Heart right ventricle (tissue), 16 donors: ENCODE measurements at regions not wholly inside any gene's neighbourhood (a gene's known extent, or its start where the extent isn't known, plus 50 kb on each side); places are given as distances from the start of the nearest gene placed in this dataset.
"Not testable (repeated sequence)": the region's sequence is repeated elsewhere in the genome, so short reads cannot be mapped to it uniquely, and the experiment has no call there.

Source experiments
- ATAC-seq, 8 donors: fragments of 200-7000 bp; cut with Tn5 transposase; one replicate each; pipeline ENCODE4 v1.9.1; 2020; ENCODE audit warnings: mild to moderate bottlenecking in 8 of 8, moderate library complexity in 8 of 8, moderate number of reproducible peaks in 1 of 8
- DNase-seq, 2 donors: peaks; one replicate each; pipeline ENCODE4 v3.0.0-alpha.2; 2020
- H3K27ac ChIP-seq, 10 donors: fragments of 200-600 bp; sonication (generic) in 2 of 10; one replicate each; pipeline versions ENCODE4 v1.5.0 to v1.8.0; 2020 to 2022; ENCODE audit warnings: mild to moderate bottlenecking in 3 of 10
- H3K27me3 ChIP-seq, 7 donors: fragments of 200-600 bp; one replicate each; pipeline ENCODE4 v1.8.0; 2021 to 2022; ENCODE audit warnings: mild to moderate bottlenecking in 2 of 7
- H3K36me3 ChIP-seq, 9 donors: fragments of 200-600 bp; sonication (generic) in 1 of 9; one replicate each; pipeline versions ENCODE4 v1.5.0 to v1.8.0; 2020 to 2022; ENCODE audit warnings: mild to moderate bottlenecking in 2 of 9
- H3K4me1 ChIP-seq, 9 donors: fragments of 200-600 bp; sonication (generic) in 1 of 9; one replicate each; pipeline versions ENCODE4 v1.5.0 to v1.8.0; 2020 to 2022; ENCODE audit warnings: mild to moderate bottlenecking in 4 of 9
- H3K4me3 ChIP-seq, 10 donors: fragments of 200-600 bp; sonication (generic) in 2 of 10; one replicate each; pipeline versions ENCODE4 v1.5.0 to v1.8.0; 2020 to 2022; ENCODE audit warnings: mild to moderate bottlenecking in 7 of 10, moderate library complexity in 2 of 10
- H3K9me3 ChIP-seq, 11 donors: fragments of 200-600 bp in 10 of 11; sonication (generic) in 2 of 11; one replicate each; pipeline versions ENCODE4 v1.5.0 to v1.8.0; 2013 to 2022; ENCODE audit warnings: mild to moderate bottlenecking in 2 of 11, control low read depth in 1 of 11, moderate library complexity in 1 of 11
- CTCF ChIP-seq, 9 donors: fragments of 200-600 bp; sonication (generic) in 2 of 9; IDR thresholded peaks; one replicate each; pipeline versions ENCODE4 v1.5.0 to v1.8.0; 2021 to 2022; ENCODE audit warnings: antibody characterized with exemption in 9 of 9, mild to moderate bottlenecking in 5 of 9, moderate library complexity in 1 of 9
- WGBS, 2 donors: extraction: QIAGEN DNeasy Blood & Tissue Kit; methylation state at CpG; one replicate each; pipeline ENCODE4 v1.1.7; 2013; ENCODE audit warnings: inconsistent platforms in 1 of 2; 5-methylcytosine and 5-hydroxymethylcytosine counted together
- intact Hi-C, 10 donors: fragments of 100-400 bp; cut with DNase I; formaldehyde crosslinking; loops; one replicate each; pipeline versions ENCODE4 v1.11.1 to v1.14.2; 2022
- donor health status: Arrhythmogenic right ventricular cardiomyopathy.
- donor health status: ischemic (EF 13 %, LVEDD 7.1; RV severe dilation, severe dysfunction).
- donor health status: healthy with polysubstance abuse.
- donor health status: DM: no; HTN: yes; CAD: no.
- donor health status: DM: no; HTN: no; CAD: no.
- donor health status: ischemic (EF 25% LVEDD 6.9; RV normal size, moderate dysfunction).
- donor health status: ischemic (EF 25% LVEDD 5.7; RV mildly dilated, moderate dysfunction).
- donor health status: healthy.
- donor health status: DM: yes; HTN: yes; CAD: no.
- donor health status: Ischemic cardiomyopathy.
- donor health status: ischemic (EF 35%, LVEDD 5.7; RV mildly dilated, moderate dysfunction).
- donor health status: nonischemic (EF 11% LVEDD 7.7; RV severe dilation, severe dysfunction).
- donor health status: DM: yes; HTN: yes; CAD: no.
- donor health status: PGD.
- donor health status: ischemic (EF 29% LVEDD 5.4; RV normal size, mild dysfunction).
- donor health status: nonischemic (EF 23%, LVEDD 6.1; RV moderate dilation, normal function).

GRCh38 chr15:85196697-85197096 lies 183.7 kb upstream of the AKAP13 start:
- intact Hi-C loops, DNase-seq, H3K27ac ChIP-seq, H3K4me3 ChIP-seq, ATAC-seq, H3K4me1 ChIP-seq, H3K27me3 ChIP-seq, H3K36me3 ChIP-seq, H3K9me3 ChIP-seq: not testable (repeated sequence)
- 87 to 94% methylated on average over 2 of the region's 5 CpGs for WGBS, 2 donors

DNA sequence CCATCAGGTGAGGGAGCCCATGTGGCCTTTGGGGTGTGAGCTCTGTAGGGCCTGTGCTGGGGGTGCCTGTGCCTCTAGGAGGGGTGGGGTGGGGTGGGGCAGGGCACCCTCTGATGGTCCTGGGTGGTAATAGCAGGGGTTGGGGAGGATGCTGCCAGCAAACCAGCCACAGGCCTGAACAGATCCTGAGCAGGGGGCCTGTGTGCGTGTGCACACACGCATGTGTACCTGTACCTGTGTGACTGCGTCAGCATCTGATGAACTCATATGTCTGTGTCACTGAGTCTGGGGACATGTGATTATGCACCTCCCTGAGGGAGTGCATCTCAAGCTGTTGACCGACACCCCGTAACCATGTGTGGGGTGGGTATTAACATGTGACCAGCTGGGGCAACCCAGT lies 182.8 kb upstream of the AKAP13 start:
- WGBS, 2 donors, result no CpG with 5 or more reads among the region's 5 CpGs
- intact Hi-C loops, H3K27ac ChIP-seq, H3K4me1 ChIP-seq, H3K27me3 ChIP-seq, H3K9me3 ChIP-seq, H3K4me3 ChIP-seq, H3K36me3 ChIP-seq, DNase-seq: not testable (repeated sequence)
- peak in 2 of 8 donors; percentile 25 to 32 for ATAC-seq

GRCh38 chr15:85198432-85198831 lies 182.0 kb upstream of the AKAP13 start:
- WGBS, 2 donors, result no CpG with 5 or more reads among the region's 13 CpGs
- DNase-seq, H3K9me3 ChIP-seq, H3K36me3 ChIP-seq, intact Hi-C loops, H3K27ac ChIP-seq, H3K4me1 ChIP-seq, H3K27me3 ChIP-seq, H3K4me3 ChIP-seq: not testable (repeated sequence)
- peak in 4 of 8 donors; percentile 24 to 37 (median 28) for ATAC-seq

GRCh38 chr15:85200215-85200614 lies 180.2 kb upstream of the AKAP13 start:
- H3K27me3 ChIP-seq, DNase-seq, H3K4me1 ChIP-seq, H3K36me3 ChIP-seq, H3K27ac ChIP-seq, H3K4me3 ChIP-seq, intact Hi-C loops, H3K9me3 ChIP-seq: not testable (repeated sequence)
- TF ChIP-seq CTCF (IDR thresholded peaks at IDR 0.05), result peak in 2 of 9 donors; percentile 9 to 15
- ATAC-seq, result peak; percentile 84 to 96 (median 89)
- 0% methylated on average over 2 of the region's 9 CpGs; no CpG with 5 or more reads in 1 of the 2 donors for WGBS, 2 donors

GRCh38 chr15:85201118-85201793 lies 179.1 kb upstream of the AKAP13 start:
- WGBS, 2 donors, result 61 to 65% methylated on average over 5 to 6 of the region's 16 CpGs
- H3K27me3 ChIP-seq, H3K4me1 ChIP-seq, DNase-seq, H3K4me3 ChIP-seq, intact Hi-C loops, H3K36me3 ChIP-seq, H3K27ac ChIP-seq, H3K9me3 ChIP-seq: not testable (repeated sequence)
- peak in 6 of 8 donors; percentile 22 to 67 (median 36) for ATAC-seq

DNA sequence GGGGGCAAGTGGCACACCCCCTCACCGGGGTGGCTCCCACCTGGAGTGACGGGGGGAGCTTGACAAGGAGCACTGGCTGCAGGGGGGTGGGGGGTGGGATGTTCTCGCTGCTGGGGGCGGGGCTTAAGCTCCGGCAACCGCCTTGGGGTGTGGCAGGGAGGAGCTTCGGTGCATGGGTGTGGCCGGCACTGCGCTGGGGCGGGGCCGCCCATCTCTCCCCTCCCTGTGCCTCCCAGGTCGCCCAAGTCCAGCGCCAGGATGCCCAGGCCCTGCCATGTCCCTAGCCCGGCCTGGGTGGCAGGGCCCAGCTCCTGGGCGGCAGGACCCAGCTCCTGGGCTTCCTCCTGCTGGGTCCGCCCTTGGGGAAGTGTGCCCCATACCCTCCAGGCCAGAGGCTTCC lies 175.9 kb upstream of the AKAP13 start:
- DNase-seq, H3K9me3 ChIP-seq, H3K36me3 ChIP-seq, intact Hi-C loops, H3K27me3 ChIP-seq, H3K4me3 ChIP-seq, H3K4me1 ChIP-seq, H3K27ac ChIP-seq: not testable (repeated sequence)
- 90% methylated on average over 6 of the region's 16 CpGs; no CpG with 5 or more reads in 1 of the 2 donors for WGBS, 2 donors
- peak in 2 of 8 donors; percentile 18 to 51 for ATAC-seq

DNA sequence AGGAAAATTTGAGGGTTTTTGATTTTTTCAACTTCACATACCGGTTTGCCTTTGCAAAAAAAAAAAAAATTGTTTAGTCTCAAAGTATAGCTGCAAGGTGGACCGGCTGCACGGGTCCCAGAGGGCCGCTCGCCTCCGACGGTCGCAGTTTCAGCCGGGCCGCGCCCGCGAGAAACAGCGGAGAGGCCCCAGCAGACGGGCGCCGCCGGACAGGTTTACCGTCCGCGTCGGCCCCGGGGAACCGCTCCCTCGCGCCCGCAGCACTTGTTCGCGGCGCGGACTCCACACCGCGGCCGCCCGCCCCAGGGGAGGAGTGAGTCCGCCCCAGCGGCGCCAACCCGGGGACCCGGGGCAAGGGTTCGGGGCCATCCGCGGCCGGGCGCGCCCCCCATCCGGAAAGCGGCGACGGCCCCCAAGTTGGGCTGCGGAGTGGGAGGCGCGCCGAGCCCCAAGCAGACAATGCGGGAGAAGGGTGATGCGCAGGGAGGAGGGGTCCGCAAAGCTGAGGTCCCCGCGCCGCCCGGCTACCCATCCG lies 146.5 kb upstream of the AKAP13 start:
- H3K36me3 ChIP-seq, H3K27me3 ChIP-seq, ATAC-seq, H3K27ac ChIP-seq, H3K9me3 ChIP-seq, DNase-seq, intact Hi-C loops, H3K4me1 ChIP-seq: not testable (repeated sequence)
- peak overlapping the region in 9 of 10 donors; percentile 24 to 50 (median 41) for H3K4me3 ChIP-seq
- 0 to 2% methylated on average over 18 to 27 of the region's 62 CpGs for WGBS, 2 donors

DNA sequence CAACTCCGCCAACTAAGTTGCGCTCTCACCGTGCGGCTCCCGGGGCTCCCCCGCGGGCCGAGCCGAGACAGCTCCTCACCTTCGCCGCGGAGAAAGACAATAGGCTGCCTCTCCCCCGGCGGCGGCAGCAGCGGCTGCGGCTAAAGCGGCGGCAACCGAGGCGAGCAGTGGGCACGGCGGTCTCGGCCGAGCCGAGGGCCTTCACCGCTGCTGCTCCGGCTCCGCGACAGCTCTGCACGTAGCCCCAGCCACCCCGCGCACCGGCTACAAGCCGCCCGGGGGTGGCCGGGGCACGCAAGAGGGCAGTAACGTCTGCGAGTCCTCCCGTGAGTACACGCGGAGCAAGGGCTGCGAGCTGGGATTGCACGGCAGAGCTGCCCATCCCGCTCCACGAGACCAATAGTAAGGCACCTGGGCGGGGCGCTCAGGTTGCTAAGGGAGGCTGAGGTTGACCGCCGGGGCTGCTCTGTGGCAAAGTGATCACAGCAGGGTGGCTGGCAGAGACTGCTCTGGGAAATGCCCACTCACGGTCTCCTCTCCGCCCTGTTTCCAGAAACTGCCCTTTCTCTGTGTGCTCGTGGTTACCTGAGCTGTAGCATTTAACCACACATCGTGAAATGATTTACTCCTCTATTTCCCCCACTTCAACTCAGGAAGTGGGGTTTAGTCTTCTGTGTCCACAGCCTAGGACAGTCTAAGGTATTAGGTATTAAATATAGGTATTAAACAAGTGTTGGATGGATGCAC lies 145.8 kb upstream of the AKAP13 start:
- H3K4me1 ChIP-seq, DNase-seq, ATAC-seq, intact Hi-C loops, H3K9me3 ChIP-seq, H3K27ac ChIP-seq, H3K36me3 ChIP-seq, H3K27me3 ChIP-seq: not testable (repeated sequence)
- H3K4me3 ChIP-seq, result peak overlapping the region in 4 of 10 donors; percentile 24 to 48 (median 40)
- WGBS, 2 donors, result 1% methylated on average over 10 of the region's 55 CpGs; no CpG with 5 or more reads in 1 of the 2 donors

DNA sequence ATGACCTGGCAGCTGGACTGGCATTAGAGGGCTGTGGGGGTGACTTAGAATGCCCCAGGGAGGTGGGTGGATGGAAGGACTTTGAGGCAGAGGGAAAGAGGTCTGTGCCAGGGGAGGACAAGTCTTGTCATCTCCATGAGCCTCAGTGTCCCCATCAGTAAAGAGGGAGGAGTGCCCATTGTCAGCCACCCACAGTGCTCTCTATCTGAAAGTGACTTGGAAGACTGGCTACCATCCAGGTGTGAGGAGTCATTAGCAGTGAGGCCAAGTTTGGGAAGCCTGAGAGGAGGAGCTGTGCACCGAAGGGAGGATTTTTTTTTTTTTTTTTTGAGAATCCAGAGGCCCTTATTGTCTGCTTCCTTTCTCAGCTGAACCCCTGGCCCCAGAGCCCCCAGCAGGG lies 136.3 kb upstream of the AKAP13 start:
- ATAC-seq, H3K27me3 ChIP-seq, DNase-seq, H3K36me3 ChIP-seq, H3K27ac ChIP-seq, H3K9me3 ChIP-seq, H3K4me1 ChIP-seq, intact Hi-C loops, H3K4me3 ChIP-seq: not testable (repeated sequence)
- WGBS, 2 donors, result 18 to 20% methylated on average over 1 of the region's 1 CpG

GRCh38 chr15:85250938-85251542 lies 129.4 kb upstream of the AKAP13 start:
- H3K27ac ChIP-seq, H3K4me3 ChIP-seq, intact Hi-C loops, DNase-seq, ATAC-seq, H3K27me3 ChIP-seq, H3K9me3 ChIP-seq, H3K36me3 ChIP-seq: not testable (repeated sequence)
- 67 to 83% methylated on average over 7 to 8 of the region's 8 CpGs for WGBS, 2 donors
- peaks cover 0 to 12% (median 7%) of the 10 kb centered on the region in 9 donors for H3K4me1 ChIP-seq
